ENCODE measurements at regions not wholly inside any gene's neighbourhood (a gene's known extent, or its start where the extent isn't known, plus 50 kb on each side); places are given as distances from the start of the nearest gene placed in this dataset.
"Not testable (repeated sequence)": the region's sequence is repeated elsewhere in the genome, so short reads cannot be mapped to it uniquely, and the experiment has no call there.

DNA sequence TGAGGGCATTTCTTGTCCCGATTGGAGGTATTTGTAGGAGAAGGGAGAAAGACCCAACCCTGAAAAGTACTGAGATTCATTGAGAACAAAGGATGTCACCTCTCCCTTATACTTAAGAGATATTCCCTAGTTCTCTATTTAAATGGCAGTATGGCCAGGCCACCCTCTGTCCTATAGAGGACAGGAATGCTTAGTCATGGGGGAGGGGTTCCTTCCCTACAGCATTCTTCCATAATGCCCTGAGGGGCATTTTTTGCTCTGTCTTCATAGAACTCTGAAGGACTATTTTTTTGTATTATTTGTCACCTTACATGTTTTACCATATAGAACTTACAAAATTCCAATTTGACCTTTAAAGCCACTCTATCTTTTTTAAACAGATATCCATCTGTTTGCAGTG is 176.3 kb downstream of the TMEM161B start:
- DNase-seq = no peak

DNA sequence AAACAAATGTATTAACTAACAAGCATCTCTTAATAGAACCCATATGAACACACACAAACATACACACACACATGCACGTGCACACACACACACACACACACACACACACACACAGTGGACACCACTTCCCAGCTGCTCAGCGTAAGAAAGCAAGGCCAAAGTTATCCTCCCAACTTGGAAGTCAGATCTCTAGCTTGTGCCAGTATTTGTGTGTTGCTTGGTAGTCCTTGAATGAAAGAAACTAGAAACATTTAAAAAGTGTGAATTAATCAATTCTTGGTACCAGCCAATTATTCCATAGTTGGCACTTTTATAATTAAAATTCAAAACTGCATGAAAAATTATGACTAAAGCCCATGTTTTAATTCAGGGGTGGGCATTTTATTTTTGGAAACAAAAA is 178.1 kb downstream of the TMEM161B start:
- DNase-seq = no peak

DNA sequence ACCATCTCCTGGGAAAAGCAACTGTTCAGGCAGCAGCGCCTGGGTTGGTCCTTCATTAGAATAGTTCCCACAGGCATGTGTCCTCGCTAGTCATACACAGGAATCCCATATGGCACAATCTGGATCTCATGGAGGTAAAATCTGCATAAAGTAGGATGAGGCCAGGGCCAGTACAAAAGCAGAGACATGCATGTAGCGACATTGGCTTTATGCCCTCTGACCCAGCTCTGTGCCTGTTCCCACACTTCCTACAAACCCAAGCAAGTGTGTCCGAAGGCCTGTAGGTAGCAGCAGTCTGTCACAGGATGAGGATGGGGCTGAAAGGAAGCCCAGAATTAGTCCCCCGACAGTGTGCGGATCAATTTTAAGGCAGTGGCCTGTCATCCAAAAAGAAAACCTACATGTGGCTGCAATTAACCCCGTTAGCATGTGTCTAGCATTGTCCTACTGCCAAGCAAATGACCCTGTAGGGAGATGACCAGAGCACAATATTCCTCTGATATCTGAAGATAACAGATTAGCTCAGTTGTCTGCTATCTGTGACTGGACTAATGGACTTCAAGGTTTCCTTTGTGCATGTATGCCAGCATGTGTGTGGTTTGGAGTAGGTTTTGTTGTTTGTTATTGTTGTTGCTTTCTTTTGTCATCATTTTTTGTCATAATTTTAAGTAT is 178.8 kb downstream of the TMEM161B start:
- no peak for DNase-seq

DNA sequence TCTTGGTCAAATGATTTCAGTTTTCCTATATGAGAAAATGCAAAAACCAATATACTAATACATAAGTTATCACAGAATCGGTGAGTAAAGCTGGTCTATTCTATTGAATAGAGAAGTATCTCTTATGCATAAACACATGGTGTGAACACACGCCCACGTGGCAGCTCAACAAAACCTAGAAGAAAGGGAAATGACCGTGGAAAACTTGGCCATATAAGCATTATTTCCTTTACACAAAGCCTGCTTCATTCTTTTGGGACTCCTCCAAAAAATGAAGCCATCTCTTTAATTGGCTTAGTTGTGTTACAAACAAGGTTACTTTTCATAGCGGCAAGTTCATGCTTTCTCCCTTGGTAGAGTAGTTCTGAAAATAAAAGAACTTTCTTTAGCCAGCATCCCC is 183.2 kb downstream of the TMEM161B start:
- DNase-seq = no peak

DNA sequence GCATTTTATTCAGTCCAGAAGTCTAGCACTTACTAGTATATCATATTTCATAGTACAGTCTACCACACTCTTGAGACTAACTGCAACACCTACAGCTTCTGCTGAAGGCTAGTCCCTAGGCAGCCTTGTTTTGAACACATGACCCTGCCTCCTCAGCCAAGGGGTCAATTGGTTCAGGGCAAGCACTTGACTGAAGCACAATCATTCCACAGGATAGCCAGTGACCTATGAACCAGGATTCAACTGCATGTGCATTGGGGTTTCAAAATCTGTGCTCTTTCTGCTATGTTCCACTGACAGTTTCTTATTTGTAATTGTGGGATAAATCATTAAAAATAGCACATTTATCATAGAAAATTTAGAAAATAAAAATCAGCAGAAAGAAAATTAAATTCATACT is 186.8 kb downstream of the TMEM161B start:
- DNase-seq = no peak

DNA sequence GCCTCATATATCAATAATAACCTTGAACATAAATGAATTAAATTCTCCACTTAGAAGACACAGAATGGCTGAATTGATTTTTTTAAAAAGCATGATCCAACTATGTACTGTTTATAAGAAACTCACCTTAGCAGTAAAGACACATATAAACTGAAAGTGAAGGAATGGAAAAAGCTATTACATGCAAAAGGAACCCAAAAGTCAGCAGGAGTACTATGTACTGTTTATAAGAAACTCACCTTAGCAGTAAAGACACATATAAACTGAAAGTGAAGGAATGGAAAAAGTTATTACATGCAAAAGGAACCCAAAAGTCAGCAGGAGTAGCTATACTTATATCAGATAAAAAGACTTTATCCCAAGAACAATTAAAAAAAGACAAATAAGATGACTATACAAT is 204.8 kb downstream of the TMEM161B start:
- no peak for DNase-seq

DNA sequence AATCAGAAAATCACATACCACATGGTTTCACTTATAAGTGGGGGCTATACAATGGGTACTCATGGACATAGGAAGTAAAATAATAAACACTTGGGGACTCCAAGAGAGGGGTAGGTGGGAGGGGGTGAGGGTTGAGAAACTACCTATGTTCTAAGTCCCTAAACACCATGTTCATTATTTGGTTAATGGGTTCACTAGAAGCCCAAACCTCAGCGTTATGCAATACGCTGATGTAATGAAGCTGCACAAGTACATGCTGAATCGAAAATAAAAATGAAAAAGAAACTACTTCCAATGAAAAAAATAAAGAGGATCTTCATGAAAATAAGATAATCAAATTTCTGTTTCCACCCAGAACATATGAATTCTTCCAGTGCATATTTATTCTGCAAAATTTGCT is 208.5 kb downstream of the TMEM161B start:
- no peak for DNase-seq

DNA sequence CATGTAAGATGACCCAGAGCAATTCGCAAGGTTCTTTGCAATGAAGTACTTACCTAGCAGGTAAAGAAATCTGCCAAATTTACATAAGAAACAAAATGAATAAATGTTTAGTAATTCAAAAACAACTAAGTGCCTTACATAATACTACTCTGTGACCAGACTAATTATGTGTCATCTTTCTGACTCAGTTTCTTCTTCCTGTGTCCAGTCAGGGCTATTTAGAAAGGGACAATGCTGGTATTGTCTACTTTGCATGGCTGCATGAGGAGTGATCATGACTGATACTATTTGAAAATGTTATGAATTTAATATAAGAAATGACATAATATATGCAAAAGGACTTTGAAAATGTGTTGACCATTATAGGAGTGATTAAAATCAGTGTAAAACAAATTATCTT is 210.0 kb downstream of the TMEM161B start:
- DNase-seq = no peak

DNA sequence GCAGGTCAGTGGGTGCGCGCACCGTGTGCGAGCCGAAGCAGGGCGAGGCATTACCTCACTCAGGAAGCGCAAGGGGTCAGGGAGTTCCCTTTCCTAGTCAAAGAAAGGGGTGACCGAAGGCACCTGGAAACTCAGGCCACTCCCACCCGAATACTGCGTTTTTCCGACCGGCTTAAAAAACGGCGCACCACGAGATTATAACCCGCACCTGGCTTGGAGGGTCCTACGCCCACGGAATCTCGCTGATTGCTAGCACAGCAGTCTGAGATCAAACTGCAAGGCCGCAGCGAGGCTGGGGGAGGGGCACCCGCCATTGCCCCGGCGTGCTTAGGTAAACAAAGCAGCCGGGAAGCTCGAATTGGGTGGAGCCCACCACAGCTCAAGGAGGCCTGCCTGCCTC is 216.2 kb downstream of the TMEM161B start:
- DNase-seq = not testable (repeated sequence)

DNA sequence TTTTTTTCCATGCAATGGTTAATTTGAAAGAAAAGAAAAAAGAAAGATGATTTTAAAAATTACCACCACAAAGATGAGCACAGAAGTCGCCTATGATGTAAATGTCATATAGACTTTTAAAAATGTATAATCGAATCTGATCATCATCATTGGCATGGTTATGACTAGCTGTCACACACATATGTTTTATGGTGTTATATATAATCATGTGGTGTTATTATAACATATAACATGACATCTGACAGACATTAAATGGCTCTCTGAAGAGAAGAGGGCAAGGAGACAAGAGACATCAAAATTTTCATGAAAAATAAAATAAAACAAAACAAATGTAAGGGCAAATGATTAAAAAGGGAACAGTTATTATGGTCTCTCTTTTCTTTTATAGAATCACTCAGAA is 217.5 kb downstream of the TMEM161B start:
- DNase-seq = no peak

DNA sequence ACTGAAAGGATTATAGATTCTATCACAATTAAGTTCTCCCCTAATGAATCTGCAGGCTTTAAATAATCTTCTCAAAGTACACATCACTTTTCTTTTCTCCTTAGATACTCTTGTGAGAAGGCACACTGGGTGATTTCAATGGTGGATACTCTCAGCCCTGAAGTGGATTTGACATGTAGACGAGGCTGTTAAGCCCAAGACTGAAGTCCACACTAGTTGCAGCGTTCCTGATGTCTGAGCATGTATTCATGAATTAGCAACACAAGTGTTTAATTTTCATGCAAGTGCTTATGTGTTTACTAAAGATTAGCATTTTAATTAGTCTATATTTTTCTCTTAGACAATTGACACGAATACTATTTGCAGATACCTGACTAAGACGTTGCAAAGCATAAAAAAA is 218.9 kb downstream of the TMEM161B start:
- no peak for DNase-seq

DNA sequence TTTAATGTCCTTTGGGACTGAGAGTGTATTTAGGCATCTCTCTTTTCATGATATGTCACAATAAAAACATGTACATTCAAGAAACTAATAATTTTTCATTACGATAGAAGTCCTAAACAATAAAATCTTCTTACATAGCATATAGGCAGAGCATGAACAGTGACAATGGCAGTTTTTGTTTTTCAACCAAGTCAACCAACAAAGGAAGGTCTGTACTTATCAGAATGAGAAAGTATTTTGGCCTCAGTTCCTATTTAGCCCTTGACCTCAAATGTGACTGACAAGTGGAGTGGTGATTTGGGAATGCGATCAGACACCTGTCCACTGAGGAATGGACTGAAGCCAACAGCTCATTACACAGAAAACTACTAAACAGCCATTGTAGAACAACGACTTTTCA is 219.5 kb downstream of the TMEM161B start:
- DNase-seq = no peak

DNA sequence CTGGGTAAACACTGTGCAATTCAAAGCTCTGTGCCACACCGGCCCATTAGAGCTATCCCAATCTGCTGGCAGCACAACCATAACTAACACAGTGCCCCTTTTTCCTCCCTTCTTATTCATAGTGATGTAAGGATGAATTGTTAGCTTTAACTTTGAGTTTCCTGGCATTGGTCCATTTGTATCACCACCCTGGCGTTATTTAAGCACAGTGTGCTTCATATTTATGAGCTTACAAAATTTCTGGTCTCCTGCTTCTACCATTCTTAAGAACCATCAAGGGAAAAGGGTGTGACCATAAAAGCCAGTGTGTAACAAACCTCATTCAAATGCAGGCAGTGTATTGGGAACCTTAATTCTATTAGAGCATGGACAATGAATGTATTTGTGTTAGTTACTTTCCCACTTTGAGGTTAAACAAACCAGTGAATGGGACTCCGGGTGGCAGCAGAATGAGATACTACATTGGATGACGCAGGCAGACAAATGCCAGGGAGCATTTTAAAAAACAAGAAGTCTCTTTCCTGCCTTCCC is 222.6 kb downstream of the TMEM161B start:
- DNase-seq = no peak

DNA sequence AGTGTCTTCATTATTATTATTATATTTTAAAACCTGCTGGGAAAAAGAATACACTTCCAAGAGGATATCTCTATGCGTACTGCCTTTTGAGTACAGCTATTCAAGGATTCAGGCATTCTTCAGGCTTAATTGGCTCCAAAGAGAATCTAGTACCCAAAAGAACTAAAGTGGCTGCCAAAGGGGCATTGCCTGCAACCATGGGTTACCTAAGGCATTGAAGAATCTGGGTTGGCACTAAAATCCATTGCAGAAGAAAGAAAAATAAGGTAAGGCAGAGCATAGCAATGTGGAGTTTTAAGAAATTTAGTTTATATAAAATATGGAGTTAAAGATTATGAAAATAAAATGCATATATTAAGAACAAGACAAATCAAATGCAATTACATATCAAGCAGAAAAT is 223.5 kb downstream of the TMEM161B start:
- DNase-seq = no peak

DNA sequence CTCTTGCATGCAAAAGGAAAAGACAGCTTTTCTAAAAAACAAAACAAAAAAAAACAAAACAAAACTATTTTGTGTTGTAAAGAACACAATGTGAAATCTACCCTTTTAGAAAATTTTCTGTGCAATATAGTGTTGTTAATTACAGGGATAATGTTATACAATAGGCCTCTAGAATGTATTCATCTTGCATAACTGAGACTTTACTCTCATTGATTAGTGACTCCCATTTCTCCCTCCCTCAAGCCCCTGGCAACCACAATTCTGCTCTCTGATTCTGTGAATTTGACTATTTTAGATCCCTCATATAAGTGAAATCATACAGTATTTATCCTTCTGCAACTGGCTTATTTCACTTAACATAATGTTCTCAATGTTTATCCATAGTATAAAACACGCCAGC is 234.1 kb downstream of the TMEM161B start:
- DNase-seq = no peak

DNA sequence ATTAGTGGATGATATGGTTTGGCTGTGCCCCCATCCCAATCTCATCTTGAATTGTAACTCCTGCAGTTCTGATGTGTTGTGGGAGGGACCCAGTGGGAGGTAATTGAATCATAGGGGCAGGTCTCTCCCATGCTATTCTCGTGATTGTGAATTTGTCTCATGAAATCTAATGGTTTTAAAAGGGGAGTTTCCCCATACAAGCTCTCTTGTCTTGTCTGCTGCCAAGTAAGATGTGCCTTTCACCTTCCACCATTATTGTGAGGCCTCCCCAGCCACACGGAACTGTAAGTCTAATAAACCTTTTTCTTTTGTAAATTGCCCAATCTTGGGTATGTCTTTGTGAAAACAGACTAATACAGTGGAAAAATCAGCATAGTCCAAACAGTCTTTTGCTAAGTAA is 235.5 kb downstream of the TMEM161B start:
- no peak for DNase-seq

DNA sequence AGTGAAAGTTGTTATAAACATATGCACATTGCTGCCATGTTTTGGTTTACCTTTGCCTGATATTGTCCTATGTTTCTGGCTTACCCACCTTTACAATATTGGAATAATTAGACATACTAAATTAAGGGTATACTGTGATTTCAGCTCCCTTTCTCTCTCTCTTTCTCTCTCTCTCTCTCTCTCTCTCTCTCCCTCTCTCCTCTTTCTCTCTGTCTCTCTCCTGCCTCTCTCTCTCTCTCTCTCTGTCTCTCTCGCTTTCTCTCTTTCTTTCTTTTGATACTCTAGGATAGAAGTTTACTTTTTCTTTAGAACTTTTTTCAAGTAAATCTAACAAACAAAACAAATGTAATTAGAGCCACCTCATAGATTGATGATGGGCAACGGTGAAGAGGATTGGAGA is 239.6 kb downstream of the TMEM161B start:
- no peak for DNase-seq

DNA sequence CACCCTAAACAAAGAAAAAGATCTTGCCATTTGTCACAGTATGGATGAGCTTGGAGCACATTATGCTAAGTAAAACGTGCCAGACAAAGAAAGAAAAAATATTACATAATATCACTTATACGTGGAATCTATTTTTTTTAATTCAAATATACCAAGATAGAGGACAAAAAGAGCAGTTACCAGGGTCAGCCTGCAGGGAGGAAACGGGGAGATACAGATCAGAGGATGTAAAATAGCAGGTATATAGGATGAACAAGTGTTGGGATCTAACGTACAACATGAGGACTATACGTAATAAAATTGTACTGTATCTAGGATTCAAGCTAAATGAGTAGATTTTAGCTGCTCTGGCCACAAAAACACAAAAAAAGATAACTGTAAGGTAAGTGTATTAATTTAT is 247.5 kb downstream of the TMEM161B start:
- no peak for DNase-seq

DNA sequence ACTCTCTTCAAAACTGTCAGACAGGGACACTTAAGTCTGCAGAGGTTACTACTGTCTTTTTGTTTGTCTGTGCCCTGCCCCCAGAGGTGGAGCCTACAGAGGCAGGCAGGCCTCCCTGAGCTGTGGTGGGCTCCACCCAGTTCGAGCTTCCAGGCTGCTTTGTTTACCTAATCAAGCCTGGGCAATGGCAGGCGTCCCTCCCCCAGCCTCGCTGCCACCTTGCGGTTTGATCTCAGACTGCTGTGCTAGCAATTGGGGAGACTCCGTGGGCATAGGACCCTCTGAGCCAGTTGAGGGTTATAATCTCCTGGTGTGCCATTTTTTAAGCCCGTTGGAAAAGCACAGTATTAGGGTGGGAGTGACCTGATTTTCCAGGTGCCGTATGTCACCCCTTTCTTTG is 253.7 kb downstream of the TMEM161B start:
- not testable (repeated sequence) for DNase-seq

DNA sequence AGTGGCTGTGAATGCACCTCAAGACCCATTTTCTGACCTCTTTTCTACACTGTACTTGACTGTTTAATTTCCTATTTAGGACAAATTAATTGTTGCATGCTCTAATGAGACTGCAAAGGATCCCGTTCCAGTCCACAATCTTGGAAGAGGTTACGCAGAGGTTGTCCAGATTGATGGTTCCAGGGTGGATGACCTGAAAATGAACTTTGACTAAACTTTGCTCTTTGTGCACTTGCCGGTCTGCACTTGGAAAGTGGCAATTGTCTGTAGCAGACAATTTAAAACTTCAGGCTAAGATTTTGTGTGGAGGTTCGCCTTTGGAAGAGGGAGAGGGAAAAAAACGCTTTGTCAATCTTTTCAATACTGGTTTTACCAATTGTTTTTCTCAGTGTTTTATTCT is 267.8 kb downstream of the TMEM161B start:
- DNase-seq = no peak

DNA sequence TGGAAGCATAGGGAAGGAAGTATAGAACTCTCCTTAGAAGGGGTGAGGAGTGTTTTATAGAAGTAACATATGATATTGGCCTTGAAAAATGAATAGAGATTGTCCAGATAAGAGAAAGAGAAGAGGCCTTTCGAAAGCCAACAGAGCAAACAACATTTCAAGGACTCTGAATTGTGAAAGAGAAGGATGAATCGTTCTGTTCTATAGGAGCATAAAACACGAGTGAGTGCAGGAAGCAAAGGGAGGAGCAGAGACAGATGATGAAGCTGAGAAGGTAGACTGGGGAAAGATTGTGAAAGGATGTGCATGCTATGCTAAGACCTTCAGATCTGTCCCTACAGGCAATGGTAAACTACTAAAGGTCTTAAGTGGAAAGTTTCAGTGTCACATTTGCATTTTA is 271.0 kb downstream of the TMEM161B start:
- no peak for DNase-seq

DNA sequence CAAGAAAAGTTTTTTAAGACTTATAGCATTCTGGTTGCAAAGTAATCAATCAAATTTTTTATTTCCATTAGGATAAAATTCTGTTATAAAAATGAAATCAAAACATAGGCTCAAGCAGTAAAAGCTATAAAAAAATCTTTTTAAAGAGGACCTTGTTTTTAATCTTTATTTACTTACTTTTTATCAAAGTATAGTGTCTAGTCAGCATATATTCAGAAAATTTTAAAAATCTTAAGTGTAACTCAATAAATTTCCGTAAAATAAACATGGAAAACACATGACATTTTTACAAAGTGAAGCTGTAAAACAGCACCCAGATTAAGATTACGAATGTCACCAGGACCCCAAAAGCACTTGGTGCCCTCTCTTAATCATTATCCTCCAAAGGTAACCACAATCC is 302.4 kb downstream of the TMEM161B start:
- DNase-seq = no peak

DNA sequence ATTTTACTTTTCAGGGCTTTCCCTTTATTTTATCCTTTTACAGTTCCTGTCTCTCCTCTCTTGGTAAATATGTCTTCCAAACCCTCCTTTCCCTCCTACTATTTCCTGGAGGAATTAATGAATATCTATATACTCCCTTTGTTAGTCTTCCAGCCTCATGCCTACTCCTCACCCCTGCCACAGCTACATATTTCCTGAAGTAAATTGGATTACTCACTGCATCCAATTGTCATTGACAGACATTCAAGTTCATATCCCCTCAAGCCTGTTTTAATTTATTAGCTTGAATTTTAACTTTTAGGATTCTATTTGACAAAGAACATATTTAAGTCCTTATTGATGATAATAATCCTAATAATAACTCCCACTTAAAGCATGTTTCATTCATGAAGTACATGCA is 314.5 kb downstream of the TMEM161B start:
- DNase-seq = no peak

DNA sequence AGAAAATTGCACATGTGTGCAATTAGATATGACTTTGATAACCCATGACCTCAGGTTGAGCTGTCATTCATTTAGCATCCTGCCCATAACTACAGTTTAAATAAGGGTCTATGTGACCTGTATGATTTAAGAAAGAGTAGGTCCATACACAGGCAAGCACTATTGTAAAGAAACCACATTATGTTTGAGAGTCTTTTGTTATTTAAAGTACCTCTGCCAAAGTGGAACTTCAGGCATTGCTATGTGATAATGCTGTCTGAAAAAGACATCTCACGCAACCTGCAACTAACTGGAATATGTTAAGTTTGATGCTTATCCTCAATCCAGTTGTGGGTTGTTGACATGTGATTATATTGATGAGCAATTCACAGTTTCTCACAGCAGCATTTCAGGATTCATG is 317.0 kb downstream of the TMEM161B start:
- no peak for DNase-seq

All from kidney glomerular epithelial cell (primary cell).